DMS79 treated with DMSO at 0.1 percent for 48 hours (cell line): ENCODE measurements at regions not wholly inside any gene's neighbourhood (a gene's known extent, or its start where the extent isn't known, plus 50 kb on each side); places are given as distances from the start of the nearest gene placed in this dataset.
A peak's percentile ranks its signal among the peaks of the same experiment; 100 is the strongest.

Experiments used
- DNase-seq: peaks from one replicate; lab custom pipeline; 2025; lab: John Stamatoyannopoulos, UW

GRCh38 chr1:29505532-29506220 lies 269.4 kb downstream of the PTPRU start:
- DNase-seq = no peak

- no peak for DNase-seq
Observed at GRCh38 chr1:29504709-29505410, 268.5 kb downstream of the PTPRU start.

GRCh38 chr1:29504196-29504595 lies 267.9 kb downstream of the PTPRU start:
- DNase-seq = no peak

DNA sequence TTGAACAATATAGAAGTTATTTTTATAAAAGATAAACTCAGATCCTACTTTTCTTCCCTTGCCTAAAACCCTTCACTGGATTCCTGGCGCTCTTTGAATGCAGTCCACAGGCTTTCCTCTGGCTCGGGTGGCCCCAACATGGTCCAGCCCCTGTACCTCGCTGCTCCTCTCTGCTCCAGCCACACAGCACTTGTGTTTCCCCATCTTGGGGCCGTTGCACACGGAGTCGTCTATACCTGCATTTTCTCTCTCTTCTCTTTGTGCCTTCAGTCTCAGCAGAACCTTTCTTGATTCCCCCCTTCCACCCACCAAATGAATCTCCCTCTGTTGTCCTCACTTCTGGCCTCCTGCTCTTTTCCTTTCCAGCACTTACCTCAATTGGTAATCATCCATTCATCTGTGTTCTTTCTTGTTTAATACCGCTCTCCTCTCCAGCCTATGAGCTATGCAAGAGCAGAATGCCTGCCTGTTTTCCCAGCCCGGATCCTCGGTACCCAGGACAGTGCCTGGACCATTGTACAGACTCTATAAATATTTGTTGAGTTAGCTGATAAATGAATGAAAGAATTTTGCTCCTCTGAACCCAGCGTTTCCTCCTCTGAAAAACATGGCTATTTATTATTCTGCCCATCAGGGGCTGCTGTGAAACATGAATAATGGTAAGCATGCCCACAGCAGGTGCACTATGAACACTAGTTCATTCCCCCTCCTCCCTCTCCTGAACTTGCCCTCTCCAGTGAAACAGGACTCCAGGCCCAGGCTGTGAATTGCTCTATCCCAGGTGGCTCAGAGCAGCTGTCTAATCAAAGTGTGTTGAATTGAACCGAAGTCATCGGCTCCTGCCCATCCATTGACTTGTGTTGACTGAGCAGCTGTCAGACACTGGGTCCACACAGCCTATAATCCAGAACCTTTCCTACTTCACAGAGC lies 266.9 kb downstream of the PTPRU start:
- peak; percentile 90 for DNase-seq

DNA sequence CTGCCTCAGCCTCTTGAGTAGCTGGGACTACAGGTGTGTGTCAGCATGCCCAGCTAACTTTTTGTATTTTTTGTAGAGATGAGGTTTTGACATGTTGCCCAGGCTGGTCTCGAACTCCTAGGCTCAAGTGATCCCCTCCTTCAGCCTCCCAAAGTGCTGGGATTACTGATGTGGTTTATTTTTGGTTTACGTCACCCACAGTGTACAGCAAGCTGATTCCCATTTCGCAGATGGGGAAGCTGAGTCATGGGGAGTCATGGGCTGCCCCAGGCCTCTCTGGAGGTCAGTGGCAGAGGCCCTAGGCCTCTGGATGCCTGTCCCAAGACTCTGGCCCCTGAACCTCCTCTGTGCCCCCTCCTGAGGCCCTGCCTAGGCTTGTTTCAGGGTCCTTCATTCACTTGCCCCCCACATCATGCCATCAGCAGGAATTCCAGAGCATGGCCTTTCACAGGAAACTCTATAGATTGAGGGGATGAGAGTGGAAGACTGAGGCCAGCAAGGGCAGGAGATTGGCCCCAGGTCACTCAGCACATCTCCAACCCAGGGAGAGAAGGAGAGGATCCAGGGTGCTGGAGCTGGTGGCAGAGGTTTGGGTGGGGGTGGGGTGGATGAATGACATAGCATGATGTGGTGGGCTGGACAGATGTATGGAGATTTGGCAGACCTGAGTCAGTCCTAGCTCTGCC lies 266.0 kb downstream of the PTPRU start:
- DNase-seq = no peak

DNA sequence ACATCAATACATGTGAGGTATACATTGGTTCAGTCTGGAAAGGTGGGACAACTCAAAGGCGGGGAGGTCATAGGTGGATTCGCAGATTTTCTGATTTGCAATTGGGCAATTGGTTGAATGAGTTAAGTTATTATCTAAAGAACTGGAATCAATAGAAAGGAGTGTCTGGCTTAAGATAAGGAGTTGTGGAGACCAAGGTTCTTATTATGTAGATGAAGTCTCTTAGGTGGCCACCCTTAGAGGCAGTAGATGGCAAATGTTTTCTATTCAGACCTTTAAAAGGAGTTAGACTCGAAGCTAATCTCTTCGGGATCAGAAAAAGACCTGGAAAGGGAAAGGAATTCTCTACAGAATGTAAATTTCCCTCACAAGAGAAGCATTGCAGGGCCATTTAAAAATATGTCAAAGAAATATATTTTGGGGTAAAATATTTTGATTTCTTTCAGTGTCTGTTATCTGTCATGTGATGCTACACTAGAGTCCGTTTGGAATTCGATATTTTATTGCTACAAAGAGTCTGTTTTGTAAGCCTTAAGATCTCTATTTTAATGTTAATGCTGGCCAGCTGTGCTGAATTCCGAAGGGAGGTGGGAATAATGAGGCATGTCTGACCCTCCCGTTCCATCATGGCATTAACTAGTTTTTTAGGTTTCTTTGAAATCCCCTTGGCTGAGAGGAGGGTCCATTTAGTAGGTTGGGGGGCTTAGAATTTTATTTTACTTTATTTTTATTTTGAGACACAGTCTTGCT lies 265.1 kb downstream of the PTPRU start:
- DNase-seq = no peak

DNA sequence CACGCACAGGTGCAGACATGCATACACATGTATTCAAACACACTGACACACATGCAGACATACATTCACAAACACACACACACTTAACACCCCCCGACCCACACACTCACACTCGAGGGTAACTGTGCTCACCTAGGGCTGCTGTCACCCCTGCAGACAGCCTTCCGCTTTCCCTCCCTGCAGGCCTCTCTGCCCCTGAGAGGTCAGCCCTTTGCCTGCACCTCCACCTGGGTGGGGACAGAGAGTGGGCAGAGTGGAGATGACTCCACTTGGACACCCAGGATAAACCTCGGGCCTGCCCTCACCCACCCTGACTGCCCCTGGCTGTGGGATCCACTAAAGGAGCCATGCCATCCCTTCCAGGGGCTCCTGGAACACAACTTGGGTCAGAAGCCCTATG lies 264.3 kb downstream of the PTPRU start:
- no peak for DNase-seq

- DNase-seq = no peak
Observed at GRCh38 chr1:29500041-29500440, 263.7 kb downstream of the PTPRU start.

DNA sequence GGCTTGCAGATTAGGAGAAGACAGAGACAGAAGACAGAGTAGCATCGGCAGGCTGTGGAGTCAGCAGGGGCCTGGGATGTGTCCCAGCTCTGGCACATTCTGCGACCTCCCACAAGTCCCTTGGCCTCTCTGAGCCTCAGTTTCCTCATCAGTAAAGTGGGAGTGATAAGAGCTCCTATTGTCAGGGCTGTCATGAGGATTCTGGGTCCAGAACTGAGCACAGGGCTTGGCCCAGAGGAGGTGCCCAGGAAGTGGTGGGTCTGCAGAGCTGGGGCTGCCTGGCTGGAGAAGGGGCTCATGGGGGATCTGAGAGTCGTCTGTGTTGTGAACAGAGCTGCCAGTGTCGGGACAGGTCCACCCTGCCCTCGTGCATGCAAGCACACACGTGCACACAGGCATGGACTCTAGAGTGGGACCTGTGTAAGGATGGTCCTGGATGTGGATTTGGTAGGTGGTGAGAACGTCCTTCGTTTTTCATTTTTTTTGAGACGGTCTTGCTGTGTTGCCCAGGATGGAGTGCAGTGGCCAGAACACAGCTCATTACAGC lies 262.9 kb downstream of the PTPRU start:
- DNase-seq = no peak

GRCh38 chr1:29498126-29499103 lies 262.1 kb downstream of the PTPRU start:
- no peak for DNase-seq

DNA sequence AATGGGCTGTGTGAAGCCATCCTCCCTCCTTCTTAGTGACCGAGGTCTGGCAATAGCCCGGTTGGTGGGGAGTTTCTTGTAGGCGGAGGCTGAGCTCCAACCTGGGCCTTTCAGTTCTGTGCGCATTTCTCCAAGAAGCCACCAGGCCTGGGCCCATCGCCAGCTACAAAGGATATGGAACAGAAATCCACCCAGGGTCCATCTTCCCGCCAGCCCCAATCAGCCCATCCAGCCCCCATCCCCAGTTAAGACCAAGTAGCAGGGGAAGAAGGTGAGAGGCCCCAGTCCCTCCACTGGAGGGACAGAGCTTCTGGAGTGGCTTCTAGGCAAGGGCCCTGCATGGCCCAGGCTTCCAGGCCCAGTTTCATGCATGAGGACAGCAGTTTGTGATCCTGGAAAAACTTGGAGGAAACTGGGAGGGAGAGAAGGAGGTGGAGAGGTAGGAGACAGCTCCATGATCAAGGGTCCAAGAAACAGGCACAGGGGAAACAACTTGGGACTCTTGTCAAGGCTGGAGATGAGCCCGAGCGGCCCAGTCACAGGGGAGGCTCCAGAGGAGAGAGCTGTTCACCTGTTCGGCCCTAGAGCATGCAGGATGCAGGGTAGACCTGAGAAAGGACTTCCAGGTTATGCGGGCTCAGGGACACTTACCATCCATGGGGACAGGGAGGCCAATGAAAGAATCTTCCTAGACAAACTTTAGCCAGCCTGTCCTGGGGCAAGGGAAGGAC lies 261.2 kb downstream of the PTPRU start:
- no peak for DNase-seq

DNA sequence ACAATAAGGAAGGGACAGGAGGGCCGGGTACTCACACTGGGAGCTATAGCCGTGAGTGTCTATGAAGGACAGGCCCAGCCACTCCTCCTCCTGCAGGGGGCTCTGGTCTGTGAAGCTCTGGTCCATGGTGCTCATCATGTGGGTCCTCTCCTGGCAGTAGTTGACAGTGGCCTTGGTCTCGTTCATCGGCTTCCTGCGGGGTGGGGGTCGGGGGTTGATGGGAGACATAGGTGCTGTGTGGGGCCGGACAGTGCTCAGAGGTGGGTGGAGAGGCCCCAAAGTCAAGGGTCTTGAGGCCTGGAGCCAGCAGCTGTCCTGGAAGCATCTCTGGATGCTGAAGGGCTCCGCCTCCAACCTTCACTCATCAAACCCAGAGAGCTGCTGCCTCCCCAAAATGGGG lies 260.4 kb downstream of the PTPRU start:
- no peak for DNase-seq

GRCh38 chr1:29490204-29490934 lies 254.0 kb downstream of the PTPRU start:
- DNase-seq = no peak

GRCh38 chr1:29489471-29489870 lies 253.1 kb downstream of the PTPRU start:
- no peak for DNase-seq

DNA sequence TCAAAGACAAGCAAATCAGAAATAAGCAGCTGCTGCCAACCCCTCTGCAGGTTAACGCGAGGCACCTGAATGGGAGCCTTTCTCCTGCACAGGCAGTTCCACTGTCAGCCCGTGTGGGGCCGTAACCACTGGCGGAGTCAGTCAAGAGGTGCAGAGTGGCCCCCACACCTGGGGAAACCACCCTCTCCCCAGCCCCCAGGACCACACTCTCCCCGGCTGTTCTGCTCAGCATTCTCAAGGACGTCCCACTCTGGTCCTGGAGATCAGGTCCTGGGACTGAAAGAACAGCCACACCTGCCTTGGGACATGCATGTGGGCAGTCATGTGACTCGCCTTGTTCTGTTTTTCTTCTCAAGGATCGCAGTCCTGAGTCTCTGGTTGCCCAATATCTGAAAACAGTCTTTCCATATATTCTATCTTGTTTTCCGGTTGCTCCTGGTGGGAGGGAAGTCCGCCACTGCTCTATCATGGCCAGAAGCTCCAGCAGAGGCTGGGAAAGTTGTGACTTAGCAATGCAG lies 252.5 kb downstream of the PTPRU start:
- no peak for DNase-seq

- DNase-seq = no peak
Observed at GRCh38 chr1:29488086-29488793, 251.9 kb downstream of the PTPRU start.

- DNase-seq = no peak
Observed at GRCh38 chr1:29487291-29487690, 251.0 kb downstream of the PTPRU start.
